Hepatocyte (in vitro differentiated cells): ENCODE measurements at regions not wholly inside any gene's neighbourhood (a gene's known extent, or its start where the extent isn't known, plus 50 kb on each side); places are given as distances from the start of the nearest gene placed in this dataset.

Experiments used
- DNase-seq: peaks from one replicate; pipeline ENCODE4 v3.0.0-alpha.2; 2016; ENCODE audit warnings: low spot score
- H2AFZ ChIP-seq: fragments of 200-600 bp; sonication (generic); 2 replicates; pipeline ENCODE4 v1.6.0; 2016; ENCODE audit warnings: antibody characterized with exemption, mild to moderate bottlenecking
- H3K27ac ChIP-seq: fragments of 200-600 bp; sonication (generic); 2 replicates; pipeline ENCODE4 v1.5.1; 2016; ENCODE audit warnings: mild to moderate bottlenecking
- H3K27me3 ChIP-seq: fragments of 200-600 bp; sonication (generic); 2 replicates; pipeline ENCODE4 v1.6.1; 2016
- H3K36me3 ChIP-seq: fragments of 200-600 bp; sonication (generic); replicated peaks from 2 replicates; pipeline ENCODE4 v1.5.1; 2016; ENCODE audit warnings: low read depth; ENCODE audit not compliant: insufficient read depth
- H3K4me1 ChIP-seq: fragments of 200-600 bp; sonication (generic); 2 replicates; pipeline ENCODE4 v1.5.1; 2016; ENCODE audit warnings: mild to moderate bottlenecking, moderate library complexity; ENCODE audit not compliant: insufficient read depth
- H3K4me2 ChIP-seq: fragments of 200-600 bp; sonication (generic); 2 replicates; pipeline ENCODE4 v1.6.0; 2016
- H3K4me3 ChIP-seq: fragments of 200-600 bp; sonication (generic); 2 replicates; pipeline ENCODE4 v1.5.1; 2016; ENCODE audit warnings: mild to moderate bottlenecking
- H3K79me2 ChIP-seq: fragments of 200-600 bp; sonication (generic); 2 replicates; pipeline ENCODE4 v1.6.0; 2017; ENCODE audit warnings: mild to moderate bottlenecking
- H3K9me2 ChIP-seq: fragments of 200-600 bp; sonication (generic); replicated peaks from 2 replicates; pipeline ENCODE4 v1.6.0; 2017; ENCODE audit warnings: mild to moderate bottlenecking; ENCODE audit not compliant: insufficient read depth
- H3K9me3 ChIP-seq: fragments of 200-600 bp; sonication (generic); 2 replicates; pipeline ENCODE4 v1.5.1; 2016; ENCODE audit warnings: low read depth, mild to moderate bottlenecking
- H4K20me1 ChIP-seq: fragments of 200-600 bp; sonication (generic); 2 replicates; pipeline ENCODE4 v1.6.0; 2016; ENCODE audit warnings: mild to moderate bottlenecking; ENCODE audit not compliant: insufficient read depth, poor library complexity, severe bottlenecking
- CTCF ChIP-seq: fragments of 200-600 bp; sonication (generic); IDR thresholded peaks from 2 replicates; pipeline ENCODE4 v1.5.1; 2016; ENCODE audit warnings: antibody characterized with exemption, mild to moderate bottlenecking; ENCODE audit not compliant: poor library complexity
- EZH2 ChIP-seq: fragments of 200-600 bp; sonication (generic); IDR thresholded peaks from 2 replicates; pipeline ENCODE4 v1.6.1; 2016; ENCODE audit warnings: antibody characterized with exemption, mild to moderate bottlenecking, borderline replicate concordance
- EZH2phosphoT487 ChIP-seq: fragments of 200-600 bp; sonication (generic); IDR thresholded peaks from one replicate; pipeline ENCODE4 v1.6.1; 2018; ENCODE audit warnings: antibody characterized with exemption, mild to moderate bottlenecking, low read depth, moderate library complexity; ENCODE audit not compliant: unreplicated experiment, severe bottlenecking
- WGBS: methylation state at CpG from one replicate; pipeline ENCODE4 v1.1.6; 2016; ENCODE audit warnings: low lambda C conversion rate; ENCODE audit errors: missing lambda C conversion rate; 5-methylcytosine and 5-hydroxymethylcytosine counted together

DNA sequence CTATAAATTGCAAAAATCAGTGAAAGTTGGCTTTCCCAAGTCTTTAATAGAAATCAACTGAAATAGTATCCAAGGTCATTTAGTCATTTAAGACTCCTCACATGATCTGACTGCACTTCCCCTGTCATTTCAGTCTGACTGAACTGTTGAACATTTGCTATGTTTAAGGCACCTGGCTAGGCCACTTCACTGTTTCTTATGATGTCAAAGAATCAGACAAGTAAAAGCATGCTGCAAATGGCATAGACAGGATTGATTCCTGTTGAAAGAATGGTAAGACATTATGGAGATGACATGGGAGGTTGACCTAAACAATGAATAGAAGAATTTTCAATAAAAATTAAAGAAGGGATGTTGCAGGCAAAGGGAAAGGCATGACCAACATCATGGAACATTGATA, 502.1 kb downstream of the NFIB start:
- no peaks in the 10 kb centered on the region for H3K79me2 ChIP-seq
- no peak overlapping the region for H2AFZ ChIP-seq
- no peaks in the 10 kb centered on the region for H4K20me1 ChIP-seq
- no peaks in the 10 kb centered on the region for H3K9me2 ChIP-seq
- H3K36me3 ChIP-seq, result no peaks in the 10 kb centered on the region
- TF ChIP-seq CTCF, result no peak
- no peak for TF ChIP-seq EZH2
- no peak overlapping the region for H3K4me3 ChIP-seq
- DNase-seq, result no peak
- H3K27ac ChIP-seq, result no peak overlapping the region
- H3K27me3 ChIP-seq, result no peaks in the 10 kb centered on the region
- no peak overlapping the region for H3K4me2 ChIP-seq
- no peaks in the 10 kb centered on the region for H3K9me3 ChIP-seq
- no peaks in the 10 kb centered on the region for H3K4me1 ChIP-seq

DNA sequence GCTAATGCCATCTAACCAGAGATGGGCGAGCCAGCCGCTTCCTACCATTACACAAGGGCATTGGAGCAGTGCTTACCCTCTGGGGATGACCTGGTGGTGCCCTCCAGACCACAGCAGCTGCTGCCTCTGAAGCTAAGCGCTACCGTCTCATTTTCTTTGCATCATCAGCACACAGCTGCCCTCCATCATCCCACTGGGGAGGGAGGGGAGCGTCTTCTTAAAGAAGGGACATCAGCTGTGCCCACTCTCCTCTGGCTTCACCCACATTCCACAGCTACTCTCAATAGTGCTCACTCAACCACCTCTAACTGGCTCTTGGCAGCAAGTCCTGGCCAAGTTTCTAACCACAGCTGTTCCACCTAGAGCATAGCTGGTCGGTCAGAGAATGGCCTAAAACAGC, 503.4 kb downstream of the NFIB start:
- H2AFZ ChIP-seq, result no peak overlapping the region
- TF ChIP-seq EZH2phosphoT487 (no peak), CTCF (no peak), EZH2 (no peak)

DNA sequence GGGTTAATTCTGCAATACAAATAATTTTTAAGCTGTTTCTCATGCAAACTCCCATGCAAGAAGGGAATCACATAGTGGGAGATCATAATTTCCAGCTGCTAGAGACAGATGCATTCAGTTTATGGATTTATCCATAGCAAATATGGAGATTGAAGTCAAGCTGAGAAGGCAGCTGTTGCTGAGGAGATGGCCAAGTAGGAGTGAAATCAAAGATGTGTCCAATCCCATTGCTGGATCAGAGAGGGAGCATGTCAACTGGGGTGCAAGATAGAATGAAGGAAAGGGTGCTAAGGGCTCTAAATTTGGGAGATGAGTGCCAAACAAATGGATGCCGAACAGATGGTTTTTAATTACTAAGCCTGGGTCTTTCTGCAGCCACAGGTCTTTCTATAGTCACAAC, 504.5 kb downstream of the NFIB start:
- Histone ChIP-seq H3K27me3 (no peaks in the 10 kb centered on the region), H3K79me2 (no peaks in the 10 kb centered on the region), H3K9me2 (no peaks in the 10 kb centered on the region), H3K36me3 (no peaks in the 10 kb centered on the region), H3K4me1 (no peaks in the 10 kb centered on the region), H3K4me3 (no peak overlapping the region), H4K20me1 (no peaks in the 10 kb centered on the region), H3K4me2 (no peak overlapping the region), H2AFZ (no peak overlapping the region), H3K27ac (no peak overlapping the region), H3K9me3 (no peaks in the 10 kb centered on the region)
- DNase-seq, result no peak
- TF ChIP-seq CTCF (no peak), EZH2 (no peak), EZH2phosphoT487 (no peak)
- WGBS, result 89% methylated on average over 1 of the region's 1 CpG

More for the DNA sequence above, 503.4 kb downstream of the NFIB start:
- DNase-seq, result no peak
- H3K4me2 ChIP-seq, result no peak overlapping the region
- no peaks in the 10 kb centered on the region for H4K20me1 ChIP-seq
- no peaks in the 10 kb centered on the region for H3K27me3 ChIP-seq
- H3K4me1 ChIP-seq, result no peaks in the 10 kb centered on the region
- no peak overlapping the region for H3K4me3 ChIP-seq
- H3K27ac ChIP-seq, result no peak overlapping the region
- WGBS, result 95% methylated on average over 6 of the region's 6 CpGs
- no peaks in the 10 kb centered on the region for H3K9me2 ChIP-seq
- no peaks in the 10 kb centered on the region for H3K36me3 ChIP-seq
- H3K9me3 ChIP-seq, result no peaks in the 10 kb centered on the region
- no peaks in the 10 kb centered on the region for H3K79me2 ChIP-seq

GRCh38 chr9:13807118-13807517, 506.8 kb downstream of the NFIB start:
- no peak overlapping the region for H2AFZ ChIP-seq
- H3K4me1 ChIP-seq, result no peaks in the 10 kb centered on the region
- WGBS, result 79% methylated on average over 4 of the region's 4 CpGs
- no peak for DNase-seq
- no peaks in the 10 kb centered on the region for H3K9me3 ChIP-seq
- H3K27ac ChIP-seq, result no peak overlapping the region
- H3K9me2 ChIP-seq, result no peaks in the 10 kb centered on the region
- no peaks in the 10 kb centered on the region for H3K79me2 ChIP-seq
- H3K27me3 ChIP-seq, result no peaks in the 10 kb centered on the region
- H3K4me3 ChIP-seq, result no peak overlapping the region
- H3K36me3 ChIP-seq, result no peaks in the 10 kb centered on the region
- TF ChIP-seq EZH2 (no peak), EZH2phosphoT487 (no peak), CTCF (no peak)
- no peaks in the 10 kb centered on the region for H4K20me1 ChIP-seq
- H3K4me2 ChIP-seq, result no peak overlapping the region
